Endothelial cell (in vitro differentiated cells): ENCODE measurements at regions not wholly inside any gene's neighbourhood (a gene's known extent, or its start where the extent isn't known, plus 50 kb on each side); places are given as distances from the start of the nearest gene placed in this dataset.

Source experiments
- DNase-seq: peaks from one replicate; pipeline ENCODE4 v3.0.0; 2021; ENCODE audit warnings: low spot score
- H3K27ac Mint-ChIP-seq: one replicate; pipeline ENCODE4 v1.8.0; 2021; ENCODE audit warnings: mixed read lengths, inconsistent platforms; ENCODE audit not compliant: unreplicated experiment
- H3K27me3 Mint-ChIP-seq: one replicate; pipeline ENCODE4 v1.8.0; 2021; ENCODE audit warnings: mild to moderate bottlenecking, moderate library complexity, mixed read lengths, inconsistent platforms; ENCODE audit not compliant: unreplicated experiment
- H3K36me3 Mint-ChIP-seq: one replicate; pipeline ENCODE4 v1.8.0; 2021; ENCODE audit warnings: mild to moderate bottlenecking, low read depth, mixed read lengths, inconsistent platforms; ENCODE audit not compliant: unreplicated experiment
- H3K4me1 Mint-ChIP-seq: one replicate; pipeline ENCODE4 v1.8.0; 2021; ENCODE audit warnings: mild to moderate bottlenecking, mixed read lengths, inconsistent platforms; ENCODE audit not compliant: unreplicated experiment
- H3K4me3 Mint-ChIP-seq: one replicate; pipeline ENCODE4 v1.8.0; 2021; ENCODE audit warnings: mild to moderate bottlenecking, mixed read lengths, inconsistent platforms; ENCODE audit not compliant: unreplicated experiment
- H3K9me3 Mint-ChIP-seq: one replicate; pipeline ENCODE4 v1.8.0; 2021; ENCODE audit warnings: mixed read lengths, inconsistent platforms; ENCODE audit not compliant: unreplicated experiment
- CTCF ChIP-seq: fragments of 200-600 bp; sonication (generic); IDR thresholded peaks from one replicate; pipeline ENCODE4 v1.5.0; 2021; ENCODE audit warnings: antibody characterized with exemption; ENCODE audit not compliant: unreplicated experiment

DNA sequence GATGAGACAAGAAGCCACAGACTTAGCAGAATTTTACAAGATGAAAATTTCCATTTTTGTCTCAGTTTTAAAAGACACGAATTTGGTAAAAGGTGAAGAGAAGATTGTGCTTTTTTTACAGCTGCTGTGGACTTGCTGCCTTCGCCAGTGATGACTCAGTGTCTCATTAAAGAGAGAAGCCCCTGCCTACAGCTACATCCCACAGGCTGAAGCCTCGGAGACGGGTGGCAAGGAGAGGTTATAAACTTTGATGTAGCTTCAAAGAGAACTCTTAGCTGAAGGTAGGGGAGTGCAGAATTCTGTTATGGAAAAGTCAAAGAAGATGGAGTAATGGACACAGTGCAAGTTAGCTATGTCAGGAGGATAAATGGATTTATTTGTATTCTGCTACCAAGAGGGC is 683.4 kb upstream of the ARGLU1 start:
- H3K27ac Mint-ChIP-seq: no peak overlapping the region
- H3K27me3 Mint-ChIP-seq: peaks cover 4% of the 10 kb centered on the region
- H3K9me3 Mint-ChIP-seq: no peaks in the 10 kb centered on the region
- no peak for DNase-seq
- H3K4me3 Mint-ChIP-seq: no peak overlapping the region
- no peaks in the 10 kb centered on the region for H3K36me3 Mint-ChIP-seq
- no peaks in the 10 kb centered on the region for H3K4me1 Mint-ChIP-seq
- TF ChIP-seq CTCF: no peak

GRCh38 chr13:107250628-107251027 is 682.7 kb upstream of the ARGLU1 start:
- no peaks in the 10 kb centered on the region for H3K4me1 Mint-ChIP-seq
- no peaks in the 10 kb centered on the region for H3K9me3 Mint-ChIP-seq
- H3K27me3 Mint-ChIP-seq: peaks cover 4% of the 10 kb centered on the region
- no peak for TF ChIP-seq CTCF
- no peak for DNase-seq
- H3K27ac Mint-ChIP-seq: no peak overlapping the region
- H3K4me3 Mint-ChIP-seq: no peak overlapping the region
- H3K36me3 Mint-ChIP-seq: no peaks in the 10 kb centered on the region

DNA sequence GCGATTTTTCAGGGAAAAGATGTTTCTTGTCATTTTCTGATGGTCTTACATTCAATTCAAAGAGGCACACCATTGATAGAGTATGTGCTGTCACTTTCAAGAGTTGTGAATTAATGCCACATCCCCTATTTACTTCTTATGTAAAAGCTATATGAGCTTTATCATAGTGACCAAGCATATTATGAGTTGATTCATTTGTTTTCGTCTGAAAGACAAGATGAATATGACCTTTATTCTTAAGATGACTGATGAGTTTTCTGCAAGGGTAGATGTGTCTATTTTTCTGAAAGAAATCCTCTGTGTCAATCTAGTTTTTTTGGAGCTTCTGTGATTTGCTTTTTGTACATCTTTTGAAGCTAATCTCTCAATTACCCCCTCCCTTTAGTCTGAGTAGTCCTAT is 676.3 kb upstream of the ARGLU1 start:
- Mint-ChIP-seq H3K4me1 (no peaks in the 10 kb centered on the region), H3K27me3 (peaks cover 1% of the 10 kb centered on the region), H3K4me3 (no peak overlapping the region), H3K27ac (no peak overlapping the region), H3K9me3 (no peaks in the 10 kb centered on the region), H3K36me3 (no peaks in the 10 kb centered on the region)
- no peak for DNase-seq
- no peak for TF ChIP-seq CTCF

DNA sequence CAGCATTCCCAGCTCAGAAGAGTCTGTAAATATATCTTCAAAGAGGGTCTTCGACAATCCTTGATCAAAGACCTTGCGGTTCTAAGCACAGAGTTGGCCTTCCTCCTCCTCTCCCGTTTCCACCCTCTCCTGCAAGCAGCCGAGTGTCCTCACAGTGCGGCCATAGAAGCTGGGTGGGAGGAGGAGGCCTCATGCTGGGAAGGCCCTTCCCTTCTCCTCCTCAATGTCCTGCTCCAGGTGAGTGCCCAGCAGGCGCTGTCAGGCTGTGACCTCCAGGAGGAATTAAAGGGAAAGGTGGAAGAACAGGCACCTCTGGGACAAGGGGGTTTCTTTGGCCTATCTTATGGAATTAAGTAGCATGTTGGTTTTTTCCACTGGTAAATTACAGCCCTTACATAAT is 674.2 kb upstream of the ARGLU1 start:
- Mint-ChIP-seq H3K9me3 (no peaks in the 10 kb centered on the region), H3K36me3 (no peaks in the 10 kb centered on the region), H3K27ac (no peak overlapping the region), H3K27me3 (peaks cover 1% of the 10 kb centered on the region), H3K4me3 (no peak overlapping the region), H3K4me1 (no peaks in the 10 kb centered on the region)
- no peak for TF ChIP-seq CTCF
- DNase-seq: no peak

GRCh38 chr13:107241381-107241780 is 673.4 kb upstream of the ARGLU1 start:
- H3K36me3 Mint-ChIP-seq: no peaks in the 10 kb centered on the region
- H3K27ac Mint-ChIP-seq: no peak overlapping the region
- H3K4me3 Mint-ChIP-seq: no peak overlapping the region
- H3K27me3 Mint-ChIP-seq: peaks cover 1% of the 10 kb centered on the region
- H3K9me3 Mint-ChIP-seq: no peaks in the 10 kb centered on the region
- no peak for DNase-seq
- TF ChIP-seq CTCF: no peak
- no peaks in the 10 kb centered on the region for H3K4me1 Mint-ChIP-seq
